IMR-90 (cell line): ENCODE measurements at regions not wholly inside any gene's neighbourhood (a gene's known extent, or its start where the extent isn't known, plus 50 kb on each side); places are given as distances from the start of the nearest gene placed in this dataset.

Experiments used
- CTCF ChIP-seq: conservative IDR thresholded peaks from 2 replicates; pipeline ENCODE4 v1.5.1; 2012; ENCODE audit warnings: mild to moderate bottlenecking, low read depth, low read length, improper control_type of control experiment
- MAFK ChIP-seq: IDR thresholded peaks from 2 replicates; pipeline ENCODE4 v1.6.1; 2012; ENCODE audit warnings: low read depth, low read length, improper control_type of control experiment
- POLR2A ChIP-seq: IDR thresholded peaks from 2 replicates; pipeline ENCODE4 v1.6.1; 2012; ENCODE audit warnings: mild to moderate bottlenecking, low read depth, low read length
- RAD21 ChIP-seq: IDR thresholded peaks from 2 replicates; pipeline ENCODE4 v1.6.1; 2012; ENCODE audit warnings: low read length, improper control_type of control experiment
- RCOR1 ChIP-seq: IDR thresholded peaks from 2 replicates; pipeline ENCODE4 v1.6.1; 2012; ENCODE audit warnings: mild to moderate bottlenecking, low read length, improper control_type of control experiment; ENCODE audit not compliant: insufficient replicate concordance
- RFX5 ChIP-seq: IDR thresholded peaks from 2 replicates; pipeline ENCODE4 v1.8.0; 2012; ENCODE audit warnings: low read depth, mild to moderate bottlenecking, low read length, moderate library complexity
- TF ChIP-seq, protein P1 (sequence below): fragments of 150-350 bp; IDR thresholded peaks from 2 replicates; pipeline ENCODE4 v1.6.1; 2017; ENCODE audit warnings: mild to moderate bottlenecking, antibody characterized with exemption, low read length, low read depth

- TF ChIP-seq CTCF (no peak), MAFK (no peak), POLR2A (no peak), RAD21 (no peak), RFX5 (no peak), RCOR1 (no peak)
- TF ChIP-seq, protein P1, sequence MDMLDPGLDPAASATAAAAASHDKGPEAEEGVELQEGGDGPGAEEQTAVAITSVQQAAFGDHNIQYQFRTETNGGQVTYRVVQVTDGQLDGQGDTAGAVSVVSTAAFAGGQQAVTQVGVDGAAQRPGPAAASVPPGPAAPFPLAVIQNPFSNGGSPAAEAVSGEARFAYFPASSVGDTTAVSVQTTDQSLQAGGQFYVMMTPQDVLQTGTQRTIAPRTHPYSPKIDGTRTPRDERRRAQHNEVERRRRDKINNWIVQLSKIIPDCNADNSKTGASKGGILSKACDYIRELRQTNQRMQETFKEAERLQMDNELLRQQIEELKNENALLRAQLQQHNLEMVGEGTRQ, result no peak
Measured at GRCh38 chr5:3780907-3781306, 185.3 kb downstream of the IRX1 start.
